CD4-positive, alpha-beta T cell treated with Interleukin-15 for 4 hours (primary cell): ENCODE measurements at regions not wholly inside any gene's neighbourhood (a gene's known extent, or its start where the extent isn't known, plus 50 kb on each side); places are given as distances from the start of the nearest gene placed in this dataset.
"Not testable (repeated sequence)": the region's sequence is repeated elsewhere in the genome, so short reads cannot be mapped to it uniquely, and the experiment has no call there.

Experiments used
- DNase-seq: peaks from one replicate; pipeline ENCODE4 v3.0.0-alpha.2; 2020; ENCODE audit warnings: low spot score

DNA sequence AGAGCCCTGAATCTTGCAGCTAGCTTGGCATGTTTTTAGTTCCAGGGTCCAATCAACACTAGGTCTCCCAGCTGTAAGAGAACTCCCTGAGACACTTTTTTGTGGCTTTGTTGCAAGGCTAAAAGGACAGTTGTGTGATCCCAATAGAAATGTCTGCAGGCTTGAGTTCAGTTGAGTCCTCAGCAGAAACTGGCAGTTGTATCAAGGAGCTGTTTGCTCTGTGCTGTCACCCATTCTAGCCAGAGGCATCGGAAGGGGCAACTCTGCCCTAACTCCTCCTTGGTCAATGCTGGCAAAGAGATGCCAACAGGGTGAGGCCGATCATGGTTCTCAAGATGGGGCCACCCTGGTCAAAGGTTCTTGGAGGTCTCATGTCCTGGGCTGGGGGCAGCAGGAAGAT is 224.1 kb downstream of the BUB3 start:
- no peak for DNase-seq

DNA sequence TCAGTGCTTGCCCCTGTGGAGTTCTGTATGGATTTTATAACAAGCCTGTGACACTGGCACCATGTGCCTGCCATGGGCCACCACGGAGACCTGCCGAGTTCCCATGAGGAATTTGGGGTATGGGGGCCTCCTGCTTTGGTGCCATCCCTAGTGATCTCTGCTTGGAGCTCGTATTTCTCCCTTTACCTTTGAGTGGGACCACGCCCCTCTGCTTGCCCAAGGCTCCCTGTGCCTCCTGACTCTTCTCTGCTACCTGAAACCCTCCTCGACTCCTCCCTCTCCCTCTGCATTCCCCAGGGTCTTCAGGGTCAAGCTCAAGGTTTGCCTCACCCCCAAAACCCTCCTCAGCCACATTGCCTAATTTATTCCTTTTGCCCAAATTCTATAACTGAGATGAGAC is 225.0 kb downstream of the BUB3 start:
- DNase-seq, result no peak

- no peak for DNase-seq
Measured at GRCh38 chr10:123380491-123381085, 226.4 kb downstream of the BUB3 start.

DNA sequence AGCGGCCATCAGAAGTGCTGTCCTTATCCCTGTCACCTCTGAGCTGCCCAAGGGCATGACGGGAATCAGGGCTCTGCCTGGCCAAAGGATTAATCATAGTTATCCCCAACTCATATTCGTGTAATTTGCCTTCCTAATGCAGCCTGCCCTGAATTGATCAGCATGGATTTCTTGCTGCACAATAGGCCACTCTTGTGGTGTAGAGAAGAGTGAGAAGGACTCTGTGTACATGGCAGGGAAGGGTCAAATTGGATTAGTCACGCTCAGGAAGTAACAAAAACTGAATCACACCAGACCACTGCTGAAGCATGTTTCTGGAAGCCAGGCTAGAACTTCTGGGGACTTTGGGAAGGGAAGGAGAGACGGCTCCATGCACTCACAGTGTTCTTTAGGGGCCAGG is 227.0 kb downstream of the BUB3 start:
- DNase-seq, result no peak

DNA sequence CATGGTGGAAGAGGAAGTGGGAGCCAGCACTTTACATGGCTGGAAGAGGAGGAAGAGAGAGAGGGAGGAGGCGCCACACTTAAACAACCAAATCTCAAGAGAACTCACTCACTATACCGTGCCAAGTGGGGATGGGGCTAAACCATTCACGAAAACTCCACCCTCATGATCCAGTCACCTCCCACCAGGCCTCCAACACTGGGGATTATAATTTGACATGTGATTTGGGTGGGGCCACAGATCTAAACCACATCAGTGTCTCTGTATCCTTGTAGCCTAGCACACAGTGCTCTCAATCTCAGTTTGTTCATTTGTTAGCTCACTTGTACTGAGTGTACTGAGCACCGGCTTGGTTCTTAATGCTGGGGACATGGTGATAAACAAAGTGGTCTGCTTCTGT is 228.3 kb downstream of the BUB3 start:
- DNase-seq, result no peak

- no peak for DNase-seq
Measured at GRCh38 chr10:123385508-123386080, 231.4 kb downstream of the BUB3 start.

- no peak for DNase-seq
Measured at GRCh38 chr10:123389520-123389919, 235.3 kb downstream of the BUB3 start.

DNA sequence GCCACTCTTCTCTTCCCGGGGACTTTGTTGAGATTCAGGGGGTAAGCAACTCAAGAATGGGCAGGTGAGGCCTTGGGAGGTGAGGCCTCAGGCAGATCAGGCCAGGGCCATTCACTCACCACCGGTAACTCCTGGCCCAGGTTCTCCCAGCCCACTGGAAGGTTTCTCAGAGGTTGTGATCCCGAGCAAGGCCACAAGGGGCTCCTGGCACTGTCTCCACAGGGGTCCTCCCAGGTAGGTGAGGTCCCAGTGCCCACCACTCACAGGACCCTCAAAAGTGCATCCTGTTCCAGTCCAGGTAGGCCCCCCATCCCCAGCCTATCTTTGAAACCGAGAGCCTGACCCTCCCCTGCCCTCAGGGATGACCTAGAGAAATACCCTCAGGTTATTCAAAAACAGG is 236.1 kb downstream of the BUB3 start:
- no peak for DNase-seq

GRCh38 chr10:123390874-123391273 is 236.7 kb downstream of the BUB3 start:
- DNase-seq, result no peak

DNA sequence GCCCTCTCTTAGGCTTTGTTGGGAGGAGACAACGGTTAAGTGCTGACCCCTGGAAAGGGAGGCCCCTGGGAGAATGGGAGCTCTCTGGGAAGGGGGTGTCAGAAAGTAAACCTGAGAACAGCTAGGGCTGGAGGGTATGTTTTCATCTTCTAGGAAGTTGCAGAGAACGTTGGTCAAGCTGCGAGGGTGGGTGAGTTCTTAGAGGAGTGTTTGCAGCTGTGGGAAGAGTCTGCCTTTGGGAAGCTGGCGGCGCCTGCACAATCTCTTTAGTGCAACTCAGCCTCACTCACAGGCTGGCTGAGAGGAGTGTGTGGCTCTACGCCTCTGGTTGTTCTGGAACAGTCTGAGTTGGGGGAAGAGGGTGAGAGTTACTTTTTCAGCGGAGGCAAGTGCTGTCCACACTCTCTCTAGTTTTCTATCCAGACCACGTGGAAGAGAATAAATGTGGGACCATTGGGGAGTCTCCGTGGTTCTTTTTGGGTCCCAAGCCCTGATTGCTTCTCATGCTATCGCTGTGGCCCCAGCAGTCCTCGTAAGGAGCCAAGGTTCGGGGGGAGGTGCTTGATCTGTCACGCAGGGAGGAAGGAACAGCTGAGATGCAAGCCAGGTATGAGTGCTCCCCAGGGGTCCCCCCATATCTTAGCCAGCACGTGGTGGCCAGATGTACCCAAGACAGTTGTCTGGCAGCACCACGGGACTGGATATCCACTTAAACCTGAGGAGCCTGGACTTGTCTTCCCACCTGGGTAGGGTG is 237.2 kb downstream of the BUB3 start:
- DNase-seq, result no peak

DNA sequence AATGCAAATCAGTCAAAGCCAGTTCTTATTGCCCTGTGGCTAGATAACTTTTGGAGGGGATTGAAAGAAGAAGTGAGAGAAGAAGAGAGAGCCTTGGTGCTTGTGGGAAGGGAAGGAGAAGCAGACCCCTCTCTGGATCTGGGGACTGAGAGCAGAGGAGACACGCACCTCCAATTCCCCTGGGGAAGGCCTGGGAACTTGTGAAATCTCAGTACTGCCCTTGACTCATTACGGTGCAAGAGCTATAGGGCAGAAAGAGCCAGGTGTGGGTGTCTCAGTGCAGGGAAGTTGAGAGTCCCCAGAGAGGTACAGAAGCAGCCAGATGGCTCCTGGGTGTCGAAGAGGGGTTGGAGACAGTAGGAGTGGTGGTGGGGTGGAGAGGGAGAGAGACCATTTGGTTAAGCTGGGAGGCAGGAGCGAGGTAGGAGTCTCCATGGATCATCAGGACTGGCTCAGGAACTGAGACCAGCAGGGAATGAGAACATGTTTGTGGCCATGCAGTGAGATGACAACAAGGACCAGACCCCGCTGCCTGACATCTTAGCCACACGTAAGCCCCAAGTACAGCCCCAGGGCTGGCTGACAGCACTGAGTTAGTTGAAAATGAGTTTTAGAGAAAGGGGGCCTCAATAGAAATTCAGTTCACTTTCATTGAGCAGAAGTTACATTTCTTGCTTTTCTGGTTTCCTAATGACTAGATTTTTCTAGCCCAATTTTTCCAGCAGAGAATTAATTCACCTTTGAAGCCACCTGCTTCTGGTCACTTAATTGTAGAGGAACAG is 238.2 kb downstream of the BUB3 start:
- DNase-seq, result no peak

- DNase-seq, result no peak
Measured at GRCh38 chr10:123393170-123393569, 239.0 kb downstream of the BUB3 start.

DNA sequence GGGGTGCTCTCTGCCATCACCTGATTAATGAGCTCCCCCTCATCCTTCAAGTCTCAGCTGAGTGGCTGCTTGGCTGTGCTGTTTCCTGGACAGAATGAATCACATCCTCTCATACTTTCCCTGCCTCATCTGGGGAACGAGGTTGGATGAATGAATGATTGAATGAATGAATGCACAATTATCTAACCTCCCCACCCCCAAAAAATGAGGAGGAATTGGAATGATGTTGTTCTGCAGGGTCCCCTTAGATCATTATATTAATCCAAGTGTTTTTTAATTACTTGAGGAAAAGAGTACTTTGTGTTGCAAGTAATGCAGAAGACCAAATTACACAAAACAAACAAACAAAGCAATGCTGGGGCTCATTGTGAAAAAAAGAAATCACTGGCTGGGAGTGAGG is 240.2 kb downstream of the BUB3 start:
- no peak for DNase-seq

DNA sequence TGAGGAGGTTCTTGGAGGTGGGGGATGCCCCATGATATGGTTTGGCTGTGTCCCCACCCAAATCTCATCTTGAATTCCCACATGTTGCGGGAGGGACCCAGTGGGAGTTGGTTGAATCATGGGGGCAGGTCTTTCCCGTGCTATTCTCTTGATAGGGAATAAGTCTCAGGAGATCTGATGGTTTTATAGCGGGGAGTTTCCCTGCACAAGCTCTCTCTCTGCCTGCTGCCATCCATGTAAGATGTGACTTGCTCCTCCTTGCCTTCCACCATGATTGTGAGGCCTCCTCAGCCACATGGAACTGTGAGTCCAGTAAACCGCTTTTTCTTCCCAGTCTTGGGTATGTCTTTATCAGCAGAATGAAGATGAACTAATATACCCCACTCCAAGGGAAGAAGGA is 241.0 kb downstream of the BUB3 start:
- not testable (repeated sequence) for DNase-seq

GRCh38 chr10:123395906-123396305 is 241.7 kb downstream of the BUB3 start:
- no peak for DNase-seq

- no peak for DNase-seq
Measured at GRCh38 chr10:123398180-123398591, 244.0 kb downstream of the BUB3 start.

- DNase-seq, result no peak
Measured at GRCh38 chr10:123398756-123399155, 244.6 kb downstream of the BUB3 start.

DNA sequence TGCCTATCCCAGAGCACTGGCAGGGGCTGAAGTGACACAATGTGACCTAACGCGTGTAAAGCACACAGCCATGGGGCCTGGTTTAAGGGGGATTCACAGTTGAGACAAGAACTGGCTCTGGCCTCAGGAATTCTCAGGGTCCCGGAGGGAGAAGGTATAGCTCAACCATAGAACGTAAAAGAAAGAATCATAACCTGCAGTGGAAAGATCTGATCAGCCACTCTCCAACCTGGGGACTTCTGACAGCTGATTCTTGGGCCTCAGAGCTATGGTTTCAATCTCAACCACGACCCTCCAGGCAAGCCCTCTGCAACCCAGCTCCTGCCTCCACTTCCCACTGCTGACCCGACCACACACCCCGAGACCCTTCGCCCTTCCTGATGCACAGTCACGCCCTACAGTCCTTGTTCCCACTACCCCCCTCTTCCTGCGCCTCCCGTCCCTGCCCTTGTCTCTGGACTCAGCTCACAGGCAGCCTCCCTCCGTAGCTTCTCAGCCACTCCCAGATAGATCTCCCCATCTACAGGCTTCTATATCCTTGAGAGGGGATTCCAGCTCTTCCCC is 245.2 kb downstream of the BUB3 start:
- no peak for DNase-seq

DNA sequence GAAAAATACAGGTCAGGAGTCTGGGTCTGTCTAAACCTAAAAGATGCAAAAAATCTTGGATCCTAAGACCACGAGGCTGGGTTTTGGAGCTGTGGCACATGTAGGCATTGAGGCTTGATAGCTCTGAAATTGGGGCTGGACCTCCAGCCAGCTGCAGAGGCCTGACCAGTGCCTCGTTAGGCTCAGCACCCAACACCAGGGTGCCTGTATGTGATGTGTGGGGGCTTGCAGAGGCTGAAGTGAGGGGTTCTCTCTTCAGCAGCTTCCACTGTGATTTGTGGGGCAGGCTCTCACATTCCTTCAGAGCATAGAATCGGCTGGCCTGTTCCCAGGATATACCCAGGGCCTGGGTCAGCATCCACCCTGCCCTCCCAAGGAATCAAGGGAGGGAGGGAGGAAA is 247.8 kb downstream of the BUB3 start:
- DNase-seq, result no peak

- DNase-seq, result no peak
Measured at GRCh38 chr10:123402656-123403055, 248.5 kb downstream of the BUB3 start.

- DNase-seq, result no peak
Measured at GRCh38 chr10:123404357-123404756, 250.2 kb downstream of the BUB3 start.

DNA sequence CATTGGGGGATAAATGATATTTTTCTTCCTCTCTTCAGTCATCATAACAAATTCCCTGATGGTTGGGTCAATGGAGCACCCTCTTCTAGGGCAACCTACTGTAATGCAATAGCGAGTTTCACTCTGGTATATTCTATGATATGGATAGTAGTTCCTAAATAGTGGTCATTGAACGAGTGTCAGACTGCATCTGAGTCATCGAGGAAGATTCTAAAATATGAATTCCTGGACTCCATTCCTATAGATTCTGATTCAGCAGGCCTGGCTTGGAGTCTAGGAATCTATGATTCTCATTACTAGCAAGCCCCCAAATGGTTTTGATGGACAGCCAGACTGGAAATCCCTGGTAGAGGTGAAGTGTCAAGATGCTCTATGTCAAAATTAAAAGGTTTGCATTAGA is 254.5 kb downstream of the BUB3 start:
- DNase-seq, result no peak

- DNase-seq, result no peak
Measured at GRCh38 chr10:123409426-123409825, 255.2 kb downstream of the BUB3 start.
